Renal pelvis (tissue), 1 donor: ENCODE measurements at regions not wholly inside any gene's neighbourhood (a gene's known extent, or its start where the extent isn't known, plus 50 kb on each side); places are given as distances from the start of the nearest gene placed in this dataset.
"Not testable (repeated sequence)": the region's sequence is repeated elsewhere in the genome, so short reads cannot be mapped to it uniquely, and the experiment has no call there.

ENCODE experiments used
- DNase-seq: peaks from one replicate; pipeline ENCODE4 v3.0.0-alpha.2; 2013

- no peak for DNase-seq
These were observed 80.0 kb upstream of the TAB2 start for GRCh38 chr6:149237464-149237863.

- DNase-seq, result no peak
These were observed 77.8 kb upstream of the TAB2 start for GRCh38 chr6:149239573-149240209.

- no peak for DNase-seq
These were observed 74.6 kb upstream of the TAB2 start for GRCh38 chr6:149242883-149243282.

- no peak for DNase-seq
These were observed 73.4 kb upstream of the TAB2 start for GRCh38 chr6:149244105-149244504.

GRCh38 chr6:149246691-149247384 is 70.7 kb upstream of the TAB2 start:
- DNase-seq, result no peak

GRCh38 chr6:149247385-149247763 is 70.1 kb upstream of the TAB2 start:
- no peak for DNase-seq

- not testable (repeated sequence) for DNase-seq
These were observed 69.2 kb upstream of the TAB2 start for GRCh38 chr6:149248263-149248662.

GRCh38 chr6:149248693-149249369 is 68.7 kb upstream of the TAB2 start:
- DNase-seq, result no peak

- DNase-seq, result no peak
These were observed 67.8 kb upstream of the TAB2 start for GRCh38 chr6:149249370-149250357.

- DNase-seq, result no peak
These were observed 66.6 kb upstream of the TAB2 start for GRCh38 chr6:149250951-149251350.

- no peak for DNase-seq
These were observed 64.9 kb upstream of the TAB2 start for GRCh38 chr6:149252622-149253021.

GRCh38 chr6:149254253-149254652 is 63.3 kb upstream of the TAB2 start:
- no peak for DNase-seq

GRCh38 chr6:149259753-149260152 is 57.8 kb upstream of the TAB2 start:
- no peak for DNase-seq

- DNase-seq, result no peak
These were observed 57.2 kb upstream of the TAB2 start for GRCh38 chr6:149260214-149260874.

GRCh38 chr6:149261364-149262040 is 56.0 kb upstream of the TAB2 start:
- DNase-seq, result no peak

- DNase-seq, result no peak
These were observed 54.2 kb upstream of the TAB2 start for GRCh38 chr6:149263321-149263720.

- no peak for DNase-seq
These were observed 52.9 kb upstream of the TAB2 start for GRCh38 chr6:149264629-149265028.

GRCh38 chr6:149265945-149266344 is 51.6 kb upstream of the TAB2 start:
- DNase-seq, result no peak

GRCh38 chr6:149266659-149267058 is 50.9 kb upstream of the TAB2 start:
- DNase-seq, result no peak

- DNase-seq, result no peak
These were observed 50.4 kb upstream of the TAB2 start for GRCh38 chr6:149267072-149267471.

- DNase-seq, result no peak
These were observed 49.9 kb upstream of the TAB2 start for GRCh38 chr6:149267513-149268043.
